ENCODE measurements at regions not wholly inside any gene's neighbourhood (a gene's known extent, or its start where the extent isn't known, plus 50 kb on each side); places are given as distances from the start of the nearest gene placed in this dataset.

DNA sequence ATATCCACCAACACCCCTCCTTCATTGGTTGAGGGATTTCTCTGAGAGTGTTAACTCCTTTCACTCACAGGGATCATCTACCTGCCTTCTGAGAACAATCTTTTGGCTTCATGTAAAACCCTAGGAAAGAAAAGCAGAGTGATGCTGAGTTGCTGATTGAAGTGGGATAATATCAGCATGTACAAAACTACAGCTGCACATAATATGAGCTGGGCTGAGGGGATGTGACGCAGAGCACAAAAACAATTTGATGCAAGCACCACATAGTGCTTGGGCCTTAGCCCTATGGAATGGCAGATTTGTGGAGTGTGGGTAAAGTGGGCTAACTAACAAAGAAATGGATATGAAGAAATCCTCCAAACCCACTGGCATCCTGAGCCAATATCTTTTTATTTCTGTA lies 267.6 kb upstream of the KCNH8 start:
- no peak for DNase-seq

DNA sequence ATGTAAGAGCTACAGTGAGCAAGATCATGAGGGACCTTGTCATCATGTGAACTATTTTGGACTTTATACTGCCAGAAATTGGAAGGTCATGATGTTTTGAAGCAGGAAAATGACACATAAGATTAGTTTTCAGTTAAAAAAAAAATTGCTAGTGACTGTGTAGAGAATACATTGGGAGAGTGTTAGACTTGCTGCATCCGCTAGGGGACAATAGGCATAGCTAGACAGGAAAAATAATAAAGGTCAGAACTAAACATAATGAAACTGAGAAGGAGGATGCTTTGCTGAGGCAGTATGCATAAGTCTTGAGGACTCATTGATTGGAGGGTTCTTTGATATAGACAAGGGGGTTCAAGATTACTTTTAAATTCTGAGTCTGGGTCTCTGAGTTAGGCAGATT lies 275.8 kb upstream of the KCNH8 start:
- no peak for DNase-seq

DNA sequence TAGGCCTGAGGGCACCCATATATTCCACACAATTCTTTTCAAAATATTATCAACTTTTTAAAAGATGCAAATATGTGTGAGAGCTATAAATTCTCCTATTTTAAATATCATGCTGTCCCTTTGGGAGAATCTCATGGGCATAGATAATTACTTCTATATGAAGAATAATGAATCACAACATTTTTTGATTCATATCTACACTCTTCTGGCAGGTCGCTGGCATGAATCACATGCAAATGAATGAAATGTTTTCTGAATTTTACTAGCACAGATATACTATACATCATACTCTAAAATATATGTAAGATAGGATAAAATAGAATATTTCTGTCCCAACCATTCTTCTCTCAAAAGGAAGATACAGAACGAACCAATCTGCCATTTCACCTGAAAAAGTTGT lies 277.7 kb upstream of the KCNH8 start:
- no peak for DNase-seq

DNA sequence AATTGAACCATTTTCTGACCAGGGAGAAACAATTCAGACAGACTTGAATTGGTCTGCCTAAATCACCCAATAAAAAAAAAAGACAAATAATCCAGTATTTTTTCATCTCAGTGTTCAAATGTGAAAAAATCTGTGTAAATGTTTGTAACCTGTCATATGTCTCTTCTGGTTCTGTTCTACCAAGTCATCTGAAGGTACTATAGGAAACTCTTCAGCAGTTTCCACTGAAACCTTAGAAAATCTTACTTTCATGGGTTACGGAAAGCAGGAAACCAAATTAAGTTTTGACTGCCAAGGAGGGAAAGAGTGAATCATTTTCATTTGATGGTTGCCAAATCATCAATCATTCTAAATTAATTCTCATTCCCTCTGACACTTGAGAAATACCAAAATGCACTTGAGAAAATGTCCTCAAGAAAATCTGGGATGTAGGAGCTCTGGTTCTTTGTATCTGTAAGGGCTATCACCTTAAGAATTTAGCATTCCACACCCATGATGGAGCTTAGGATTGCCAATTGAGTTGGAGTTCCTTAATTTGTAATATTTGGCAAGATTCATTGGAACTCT lies 278.2 kb upstream of the KCNH8 start:
- DNase-seq = no peak

DNA sequence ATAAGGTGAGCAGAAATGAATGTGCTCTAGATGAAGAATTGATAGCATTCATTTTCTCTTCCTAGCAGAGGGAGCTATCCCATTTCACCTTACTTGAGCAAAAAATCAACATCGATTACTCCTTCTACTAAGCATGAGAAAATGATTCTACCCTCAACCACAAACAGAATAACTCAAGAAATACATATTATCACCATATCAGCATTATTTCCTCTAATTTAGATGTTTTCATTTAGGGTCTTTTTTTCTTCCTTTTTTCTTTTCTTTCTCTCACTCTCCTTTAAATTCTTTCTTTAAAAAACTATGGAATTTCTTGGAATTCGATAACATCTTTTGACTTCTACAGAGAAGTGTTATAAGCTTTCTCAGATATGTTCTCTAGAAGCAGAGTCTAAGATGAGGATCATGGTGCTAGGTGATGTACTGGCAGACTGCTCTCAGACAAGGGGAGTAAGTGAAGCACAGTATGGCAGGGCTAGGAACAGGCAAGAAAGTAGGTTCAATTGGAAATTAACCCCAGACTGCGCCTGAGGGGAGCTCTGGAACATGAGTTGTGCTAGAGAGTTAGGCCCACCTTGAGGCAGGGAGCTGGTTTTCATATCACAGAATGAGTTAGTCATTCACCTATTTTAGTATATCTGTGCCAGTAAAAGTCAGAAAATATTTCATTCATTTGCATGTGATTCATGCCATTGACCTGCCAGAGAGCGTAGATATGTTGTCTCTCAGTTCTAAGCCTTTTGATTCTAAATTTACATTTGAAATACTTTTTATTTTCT lies 279.2 kb upstream of the KCNH8 start:
- DNase-seq = no peak

DNA sequence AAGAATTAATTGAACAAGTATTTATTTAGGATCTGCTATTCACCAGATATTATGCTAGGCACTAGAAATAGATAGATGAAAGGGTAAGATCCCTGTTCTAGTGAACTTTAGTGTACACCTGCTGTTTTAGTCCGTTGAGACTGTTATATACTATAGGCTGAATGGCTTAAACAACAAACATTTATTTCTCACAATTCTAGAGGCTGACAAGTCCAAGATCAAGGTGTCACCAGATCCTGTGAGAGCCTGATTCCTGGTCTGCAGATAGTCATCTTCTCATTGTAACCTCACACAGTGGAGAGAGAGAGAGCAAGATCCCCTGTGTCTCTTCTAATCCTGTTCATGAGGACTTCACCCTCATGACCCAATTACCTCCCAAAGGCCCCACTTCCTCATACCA lies 281.4 kb upstream of the KCNH8 start:
- no peak for DNase-seq

DNA sequence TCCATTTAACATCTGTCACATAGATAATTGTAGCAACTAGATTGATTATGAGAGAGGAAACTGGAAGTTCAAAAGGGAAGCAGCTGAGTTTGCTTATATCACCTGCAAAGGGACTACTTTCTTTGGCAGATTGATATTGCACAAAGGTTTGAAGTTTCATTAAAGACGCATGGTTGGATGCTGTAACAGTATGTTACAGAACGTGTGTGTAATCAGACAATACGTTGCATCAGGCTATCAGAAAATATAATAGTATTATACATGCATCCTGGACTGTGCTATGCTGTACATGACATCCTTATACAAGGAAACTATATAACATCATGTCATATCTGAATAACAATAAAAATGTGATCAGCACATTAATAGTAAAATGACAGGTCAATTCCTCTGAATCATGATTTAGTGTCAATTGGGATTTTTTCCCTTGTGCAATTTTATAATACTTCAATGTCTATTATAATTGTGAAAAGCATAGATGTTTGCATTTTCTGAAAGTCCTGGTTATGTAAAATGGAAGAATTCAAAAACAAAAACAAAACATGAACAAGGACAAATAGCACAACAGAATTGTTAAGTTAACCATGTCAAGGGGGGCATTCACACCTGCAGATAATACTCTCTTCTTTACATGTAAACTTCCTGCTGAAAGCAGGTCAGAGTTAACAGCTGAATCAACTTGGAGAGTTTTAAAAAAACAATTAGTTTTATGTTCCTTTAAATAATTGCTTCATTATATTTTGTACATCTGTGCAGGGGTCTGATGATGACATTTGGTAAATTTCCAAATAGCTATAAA lies 283.2 kb upstream of the KCNH8 start:
- DNase-seq = peak; percentile 9 to 51

DNA sequence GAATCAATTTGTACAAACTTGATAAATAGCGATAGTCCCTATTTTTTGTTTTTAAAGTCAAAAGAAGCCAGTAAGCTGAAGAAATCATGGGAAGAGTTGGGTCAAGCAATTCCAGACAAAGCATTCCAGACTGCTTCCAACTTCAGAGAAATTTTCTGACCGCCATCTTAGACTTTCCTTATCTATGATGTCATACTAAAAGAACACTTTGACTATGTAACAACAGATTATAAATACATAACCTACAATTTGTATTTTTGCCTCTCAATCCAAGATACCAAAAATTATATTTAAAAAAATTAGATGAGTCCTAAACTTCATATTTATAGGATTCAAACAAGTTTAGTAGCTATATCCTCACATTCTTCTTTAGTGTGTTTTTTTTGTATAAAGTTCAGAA lies 286.2 kb upstream of the KCNH8 start:
- DNase-seq = no peak

DNA sequence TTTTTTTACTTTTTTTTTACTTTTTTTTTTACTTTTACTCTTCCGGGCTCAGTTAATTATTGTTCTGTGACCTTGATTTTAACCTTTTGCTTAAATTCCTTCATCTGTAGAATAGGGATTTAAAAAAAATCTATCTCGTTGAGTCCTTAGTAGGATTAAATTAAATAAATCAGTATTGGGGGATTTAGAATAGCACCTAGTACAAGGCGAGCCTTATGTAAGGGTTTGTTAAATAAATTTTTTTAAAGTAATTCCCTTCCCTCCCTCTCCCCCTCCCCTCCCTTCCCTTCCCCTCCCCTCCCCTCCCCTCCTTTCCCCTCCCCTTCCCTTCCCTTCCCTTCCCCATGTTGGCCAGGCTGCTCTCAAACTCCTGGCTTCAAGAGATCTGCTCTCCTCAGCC lies 287.2 kb upstream of the KCNH8 start:
- no peak for DNase-seq

DNA sequence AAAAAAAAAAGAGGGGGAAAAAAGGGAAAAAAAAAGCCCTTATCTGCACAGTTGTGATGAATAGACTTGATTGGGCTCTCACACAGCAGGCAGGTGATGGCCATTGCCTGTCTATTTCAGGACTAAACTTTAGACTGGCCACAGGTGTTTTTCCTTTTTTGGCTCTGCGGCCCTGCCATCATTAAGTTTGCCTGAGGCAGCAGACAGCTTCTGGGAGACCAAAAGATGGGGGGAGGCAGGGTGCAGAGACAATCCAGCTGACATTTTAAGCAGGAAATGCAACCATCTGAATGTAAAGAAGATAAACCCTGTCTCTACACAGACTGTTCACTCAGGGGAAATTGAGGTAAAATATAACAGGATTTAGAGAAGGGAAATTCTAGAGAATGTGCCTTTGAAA lies 295.0 kb upstream of the KCNH8 start:
- no peak for DNase-seq

DNA sequence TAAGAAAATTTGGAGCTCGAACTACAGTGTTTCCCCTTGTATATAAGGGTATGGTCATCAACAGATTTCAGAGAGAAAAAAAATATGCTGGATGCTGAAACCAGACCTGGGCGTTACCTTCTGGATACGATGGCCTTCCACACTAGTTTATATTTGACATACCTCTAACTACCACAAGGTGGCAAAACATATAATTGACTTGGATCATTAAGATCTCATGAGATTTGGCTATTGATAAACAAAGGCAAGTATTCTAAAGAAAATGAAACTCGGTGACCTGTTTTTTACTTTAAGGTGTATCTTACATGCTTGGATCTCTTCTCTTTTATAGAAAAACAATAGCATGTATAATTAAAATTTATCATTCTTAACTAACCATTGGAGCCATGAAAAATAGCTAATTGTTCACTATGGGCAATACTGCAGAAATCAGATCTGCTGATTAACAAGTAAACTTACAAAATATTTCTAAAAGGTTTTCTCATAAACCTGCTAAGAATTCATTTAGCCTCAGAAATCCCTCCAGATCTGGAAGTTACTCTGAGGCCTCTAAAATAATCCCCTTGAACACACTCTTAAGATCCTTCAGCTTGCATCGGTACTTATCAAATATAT lies 300.6 kb upstream of the KCNH8 start:
- DNase-seq = no peak

DNA sequence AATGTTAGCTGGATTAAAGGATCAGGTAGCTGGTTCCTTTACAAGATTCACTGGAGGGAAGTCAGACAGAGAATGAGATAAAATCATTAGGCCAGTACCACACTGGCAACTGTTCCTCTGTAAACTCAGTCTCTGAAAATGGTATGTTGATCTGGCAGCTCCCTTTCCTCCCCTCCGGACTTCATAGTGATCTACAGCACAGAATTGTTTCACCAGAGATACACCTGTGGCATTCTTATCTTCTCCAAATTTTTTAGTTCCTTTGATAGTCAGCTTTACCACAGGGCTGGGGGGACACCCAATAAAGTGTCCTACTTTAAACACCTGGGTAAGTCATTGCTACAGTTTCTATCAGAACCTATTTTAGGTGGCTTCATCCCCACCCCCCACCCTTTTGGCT lies 304.3 kb upstream of the KCNH8 start:
- DNase-seq = no peak

DNA sequence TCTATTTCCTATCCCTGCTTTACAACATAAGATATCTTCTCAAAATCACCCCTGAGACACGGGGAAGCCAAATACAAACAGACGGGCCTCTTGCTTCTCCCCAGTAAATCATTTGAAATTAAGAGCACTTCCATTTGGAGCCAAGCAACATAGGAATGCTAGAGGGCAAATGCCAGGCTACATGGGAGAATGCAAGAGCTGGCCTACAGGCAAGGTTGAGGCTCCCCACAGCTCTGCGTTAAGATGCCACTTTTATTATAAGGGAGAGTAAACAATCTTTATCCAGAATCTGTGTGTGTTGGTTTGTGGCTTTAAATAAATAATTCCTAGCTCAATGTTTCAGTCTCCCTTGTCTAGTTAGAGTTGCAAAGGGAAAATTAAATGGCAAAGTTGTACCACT lies 305.1 kb upstream of the KCNH8 start:
- no peak for DNase-seq

DNA sequence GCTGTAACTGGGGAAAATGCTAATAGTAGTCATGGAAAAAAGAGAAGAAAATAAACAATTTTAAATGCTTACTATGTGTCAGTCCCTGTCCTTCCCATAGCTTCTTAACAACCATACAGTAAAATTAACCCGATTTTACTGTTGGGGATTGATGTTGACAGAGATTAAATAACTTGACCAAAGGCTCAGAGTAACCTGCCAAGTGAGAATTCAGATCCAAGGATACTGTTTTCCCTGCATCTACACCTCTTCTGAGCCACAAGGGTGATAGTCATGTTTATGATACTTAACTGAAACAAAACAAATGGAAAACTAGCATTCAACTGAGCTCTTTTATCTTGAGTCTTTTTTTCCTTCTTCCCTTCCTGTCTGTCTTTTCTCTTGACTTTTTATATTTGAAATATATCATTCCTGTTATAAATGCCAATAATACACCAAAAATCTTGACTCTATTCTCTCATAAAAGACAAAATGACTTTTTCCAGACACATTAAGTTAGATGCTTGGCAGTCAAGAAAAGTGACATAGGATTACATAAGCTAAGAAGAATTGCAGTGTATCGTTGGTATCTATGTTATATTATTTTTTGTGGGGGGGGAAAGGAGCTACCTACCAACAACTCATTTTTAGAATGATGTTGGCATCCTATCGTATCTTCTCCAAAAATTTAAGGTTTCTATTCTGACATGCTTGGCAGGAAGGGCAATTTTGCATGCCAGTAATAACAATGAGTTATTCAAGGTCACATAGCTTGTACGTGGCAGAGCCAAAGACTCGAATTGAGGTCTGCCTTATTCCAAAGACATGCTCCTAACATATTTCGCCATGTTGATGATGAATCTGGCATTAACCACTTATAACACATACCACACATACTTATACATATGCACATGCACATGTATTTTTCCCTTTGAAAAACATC lies 306.6 kb upstream of the KCNH8 start:
- DNase-seq = no peak

DNA sequence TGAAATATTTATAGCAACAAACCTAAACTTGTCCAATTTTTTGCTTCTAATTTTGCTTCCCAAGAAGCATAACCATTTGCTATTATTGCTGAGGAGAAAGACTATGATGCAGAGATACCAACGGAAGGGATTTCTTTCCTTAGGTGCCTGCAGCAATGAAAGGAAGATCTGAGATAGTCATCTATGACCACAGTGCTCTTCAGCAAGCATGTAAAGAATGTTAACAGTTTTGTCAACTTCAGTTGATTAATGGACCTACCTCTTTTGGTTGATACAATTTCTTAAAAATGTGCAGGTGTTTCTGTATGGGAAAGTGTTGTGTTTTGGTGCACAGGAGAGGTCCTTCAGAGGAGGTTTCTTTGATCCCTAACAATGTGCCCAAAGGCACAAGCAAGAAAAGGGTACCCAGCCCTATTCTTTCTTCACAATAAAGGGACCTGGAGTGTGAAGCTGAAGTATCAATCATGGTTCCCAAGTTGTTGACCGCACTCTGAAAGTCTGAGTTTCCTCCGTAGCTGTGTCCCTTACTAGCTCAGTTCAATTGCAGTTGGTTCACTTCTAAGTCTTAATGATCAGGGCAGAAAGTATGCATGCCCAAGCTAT lies 307.7 kb upstream of the KCNH8 start:
- DNase-seq = no peak

DNA sequence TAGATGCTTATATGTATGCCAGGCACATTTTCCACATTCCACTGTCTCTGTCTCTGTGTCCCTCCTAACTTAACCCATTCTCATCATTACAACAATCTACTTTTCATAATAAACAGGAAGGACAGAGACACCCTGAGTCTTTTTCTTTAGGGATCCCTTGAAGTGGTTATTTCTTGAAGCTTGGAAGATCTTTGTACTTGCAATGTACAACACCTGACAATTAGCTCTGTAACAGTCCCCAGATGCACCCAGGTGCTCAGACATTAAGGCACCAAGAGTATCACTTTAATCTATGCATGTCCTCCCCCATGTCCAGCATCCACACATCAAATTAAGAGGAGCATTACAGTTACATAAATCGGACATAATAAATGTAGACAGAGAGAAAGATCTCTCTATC lies 309.6 kb upstream of the KCNH8 start:
- DNase-seq = no peak

DNA sequence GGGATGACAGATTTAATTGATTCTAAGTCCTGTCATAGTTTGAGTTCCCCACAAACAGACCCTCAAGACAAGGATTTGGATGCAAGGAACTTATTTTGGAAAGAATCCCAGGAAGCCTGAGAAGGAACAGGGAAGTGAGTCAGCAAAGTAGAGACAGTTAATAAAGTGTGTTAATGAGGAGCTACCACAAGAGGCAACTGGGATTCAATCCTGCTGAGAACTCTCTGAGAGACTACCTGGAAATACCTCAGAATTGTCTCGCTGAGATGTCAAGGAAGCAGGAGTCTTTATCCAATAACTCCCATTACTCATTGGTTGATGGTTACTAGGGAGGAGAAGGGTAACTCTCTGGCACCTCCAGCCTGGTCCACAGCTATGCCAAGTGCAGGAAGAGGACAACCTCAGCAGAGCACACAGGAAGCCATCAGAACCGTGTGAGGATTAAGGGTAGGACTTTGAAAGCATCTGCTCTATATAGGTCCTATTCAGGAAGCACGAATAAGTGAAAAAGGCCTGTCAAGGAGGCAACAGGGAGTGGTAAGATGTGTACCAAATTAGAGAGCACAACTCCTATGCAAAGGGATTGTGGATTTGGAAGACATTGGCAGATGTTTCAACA lies 311.1 kb upstream of the KCNH8 start:
- DNase-seq = no peak

DNA sequence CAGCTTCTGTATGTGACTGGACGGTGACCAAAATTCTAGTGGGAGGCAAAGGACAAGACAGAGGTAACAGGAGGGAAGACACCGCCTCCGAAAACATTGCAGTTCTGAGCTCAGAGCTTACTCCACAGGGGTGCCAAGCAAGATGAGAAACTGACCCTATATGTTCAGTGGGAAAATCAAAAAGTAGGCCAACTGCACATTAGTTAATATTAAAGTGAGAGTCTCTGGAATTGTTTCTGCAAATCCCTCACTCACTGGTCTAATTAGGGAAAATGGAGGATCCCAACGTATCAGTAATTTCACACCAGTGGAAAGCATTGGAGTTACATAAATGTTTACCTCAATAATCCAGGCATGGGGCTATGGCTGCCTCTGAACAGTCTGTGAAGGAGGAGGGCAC lies 313.3 kb upstream of the KCNH8 start:
- no peak for DNase-seq

DNA sequence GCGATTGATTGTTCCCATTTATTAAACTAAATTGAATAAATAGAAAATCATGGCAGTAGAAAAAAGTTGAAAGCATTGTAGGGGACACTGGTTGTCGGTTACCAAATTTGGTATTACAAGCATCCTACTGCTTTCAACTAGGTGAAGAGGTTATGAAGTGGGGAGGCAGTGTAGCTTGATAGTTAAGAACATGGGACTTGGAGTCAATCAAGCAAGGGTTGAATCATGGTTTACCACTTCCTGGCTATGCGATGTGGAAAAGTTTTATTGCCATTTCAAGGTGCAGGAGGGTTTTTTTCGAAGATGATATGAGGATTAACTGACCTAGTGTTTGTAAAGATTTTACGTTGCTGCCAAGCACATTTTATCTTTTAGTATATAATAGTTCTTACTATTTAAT lies 318.2 kb upstream of the KCNH8 start:
- no peak for DNase-seq

DNA sequence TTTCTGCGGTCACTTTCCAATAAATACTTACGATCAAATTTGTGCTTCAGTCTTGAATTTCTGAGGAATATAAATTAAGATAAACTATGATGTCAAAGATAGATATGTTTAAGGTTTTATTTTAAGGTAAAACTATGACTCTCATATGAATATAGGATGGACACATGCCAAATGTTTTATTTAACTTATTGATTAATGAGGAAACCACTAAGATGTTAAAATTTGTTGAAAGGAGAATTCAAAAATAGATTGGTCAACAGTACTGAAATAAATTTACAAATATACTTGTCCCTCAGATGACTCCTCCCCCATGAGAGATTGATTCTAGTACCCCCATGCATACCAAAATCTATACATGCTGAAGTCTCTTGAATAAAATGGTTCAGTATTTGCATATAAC lies 319.7 kb upstream of the KCNH8 start:
- DNase-seq = no peak

DNA sequence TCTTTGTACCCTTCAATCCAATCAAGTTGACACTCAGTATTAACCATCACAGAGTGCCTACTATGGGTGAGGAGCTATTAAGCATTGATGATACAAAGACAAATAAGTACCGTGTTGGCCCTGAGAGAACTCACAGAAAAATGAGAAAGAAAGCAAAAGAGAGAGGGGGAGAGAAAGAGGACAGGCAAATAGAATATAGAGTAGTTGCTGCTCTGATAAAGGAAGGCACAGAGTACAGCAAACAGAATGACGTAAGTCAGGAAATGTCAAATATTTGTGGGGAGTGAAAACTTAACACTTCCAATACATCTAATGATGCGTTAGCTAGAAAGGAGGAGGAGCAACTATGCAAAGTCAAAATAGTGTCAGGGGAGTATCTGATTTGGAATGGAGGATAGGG lies 320.6 kb upstream of the KCNH8 start:
- no peak for DNase-seq

DNA sequence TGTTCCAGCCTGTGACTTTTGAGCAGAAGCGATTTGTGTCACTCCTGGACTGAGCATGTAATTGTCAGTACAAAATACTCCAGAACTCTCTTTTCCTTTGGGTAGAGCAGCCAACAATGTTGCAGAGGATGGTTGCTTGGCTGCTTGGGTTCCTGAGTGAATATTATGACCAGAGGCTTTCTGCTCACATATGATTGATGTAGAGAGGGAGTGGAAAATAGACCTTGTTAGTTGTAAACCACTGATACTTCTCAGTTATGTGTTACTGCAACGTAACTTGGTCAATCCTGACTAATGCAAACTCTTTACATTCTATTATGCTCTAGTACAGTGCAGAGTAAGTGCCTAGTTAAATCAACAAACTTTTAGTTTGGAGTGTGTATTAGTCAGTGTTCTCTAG lies 322.6 kb upstream of the KCNH8 start:
- no peak for DNase-seq
